Mononuclear cell (primary cell): ENCODE measurements at regions not wholly inside any gene's neighbourhood (a gene's known extent, or its start where the extent isn't known, plus 50 kb on each side); places are given as distances from the start of the nearest gene placed in this dataset.
"Not testable (repeated sequence)": the region's sequence is repeated elsewhere in the genome, so short reads cannot be mapped to it uniquely, and the experiment has no call there.

ENCODE experiments used
- H3K27me3 ChIP-seq: 2 replicates; pipeline ENCODE4 v1.6.0; 2011; ENCODE audit warnings: low read length, control low read depth; ENCODE audit not compliant: insufficient read depth
- H3K4me1 ChIP-seq: 2 replicates; pipeline ENCODE4 v1.5.1; 2011; ENCODE audit warnings: mild to moderate bottlenecking, low read length, control low read depth; ENCODE audit not compliant: insufficient read depth
- H3K4me3 ChIP-seq: 2 replicates; pipeline ENCODE4 v1.5.1; 2011; ENCODE audit warnings: mild to moderate bottlenecking, low read length, moderate library complexity
- H3K9me3 ChIP-seq: 2 replicates; pipeline ENCODE4 v1.5.1; 2011; ENCODE audit warnings: low read depth, mild to moderate bottlenecking, control low read depth, low read length

DNA sequence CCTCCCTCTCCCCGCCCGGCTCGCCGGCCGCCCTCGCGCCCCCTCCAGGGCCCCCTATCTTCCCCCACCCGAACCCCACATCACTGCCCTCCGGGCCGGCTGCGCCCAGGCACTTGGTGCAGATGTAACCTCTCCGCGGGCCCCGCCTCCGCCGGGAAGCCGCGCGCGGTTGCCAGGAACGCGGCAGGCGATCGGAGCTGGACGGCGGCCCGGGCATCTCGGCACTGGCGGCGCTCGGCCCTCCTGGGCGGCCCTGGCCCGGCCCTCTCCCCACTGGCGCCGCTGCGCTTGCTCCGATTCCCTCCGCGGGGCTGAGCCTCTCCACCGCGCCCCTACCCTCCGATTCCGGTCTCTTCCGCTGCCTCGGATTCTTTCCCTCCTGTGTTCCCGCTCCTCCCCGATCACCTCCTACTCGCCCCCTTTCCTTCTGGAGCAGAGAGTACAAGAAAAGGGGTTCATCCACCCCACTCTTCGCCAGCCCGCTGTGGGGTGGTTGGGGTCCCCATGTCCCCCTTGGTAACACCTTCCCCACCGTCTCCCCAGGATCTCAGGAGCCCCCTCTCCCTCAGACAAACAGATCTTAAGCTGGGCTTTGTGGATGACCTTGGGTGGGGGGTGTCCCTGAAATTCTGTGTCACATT, 70.6 kb downstream of the C9orf50 start:
- H3K27me3 ChIP-seq = peaks cover 20% of the 10 kb centered on the region
- peaks cover 22% of the 10 kb centered on the region for H3K4me1 ChIP-seq
- no peak overlapping the region for H3K4me3 ChIP-seq
- no peaks in the 10 kb centered on the region for H3K9me3 ChIP-seq

DNA sequence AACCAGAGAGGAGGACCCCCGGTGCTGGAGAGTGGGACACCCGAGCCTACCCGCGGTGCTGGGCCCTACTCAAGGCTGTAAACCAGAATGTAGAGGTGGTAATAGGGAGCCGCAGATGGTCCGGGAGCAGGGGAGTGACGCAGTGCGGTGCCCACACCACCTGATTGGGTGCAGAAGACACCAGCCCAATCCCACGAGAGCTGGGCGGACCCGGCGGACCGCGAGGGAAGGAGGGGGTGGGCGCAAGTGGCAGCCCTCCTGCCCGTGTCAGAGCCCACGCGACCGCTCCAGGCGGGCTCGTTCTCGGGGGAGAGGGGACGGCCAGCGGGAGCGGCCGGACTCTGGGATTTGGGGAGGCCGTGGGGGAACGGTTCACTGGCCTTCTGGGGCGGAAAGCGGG, 71.2 kb downstream of the C9orf50 start:
- Histone ChIP-seq H3K9me3 (no peaks in the 10 kb centered on the region), H3K4me1 (peaks cover 16% of the 10 kb centered on the region), H3K4me3 (no peak overlapping the region), H3K27me3 (peaks cover 20% of the 10 kb centered on the region)

- H3K9me3 ChIP-seq = no peaks in the 10 kb centered on the region
- no peak overlapping the region for H3K4me3 ChIP-seq
- H3K27me3 ChIP-seq = peaks cover 20% of the 10 kb centered on the region
- peaks cover 10% of the 10 kb centered on the region for H3K4me1 ChIP-seq
Measured at GRCh38 chr9:129549139-129549538, 71.8 kb downstream of the C9orf50 start.

GRCh38 chr9:129548571-129549135, 72.2 kb downstream of the C9orf50 start:
- H3K9me3 ChIP-seq = no peaks in the 10 kb centered on the region
- peaks cover 9% of the 10 kb centered on the region for H3K4me1 ChIP-seq
- H3K27me3 ChIP-seq = peaks cover 20% of the 10 kb centered on the region
- H3K4me3 ChIP-seq = no peak overlapping the region

GRCh38 chr9:129547869-129548570, 72.9 kb downstream of the C9orf50 start:
- Histone ChIP-seq H3K4me3 (no peak overlapping the region), H3K27me3 (peaks cover 20% of the 10 kb centered on the region), H3K9me3 (no peaks in the 10 kb centered on the region), H3K4me1 (peaks cover 11% of the 10 kb centered on the region)

GRCh38 chr9:129547063-129547462, 73.8 kb downstream of the C9orf50 start:
- Histone ChIP-seq H3K9me3 (no peaks in the 10 kb centered on the region), H3K4me1 (peaks cover 19% of the 10 kb centered on the region), H3K4me3 (no peak overlapping the region), H3K27me3 (peaks cover 20% of the 10 kb centered on the region)

- H3K4me3 ChIP-seq, H3K9me3 ChIP-seq: not testable (repeated sequence)
- Histone ChIP-seq H3K27me3 (peaks cover 15% of the 10 kb centered on the region), H3K4me1 (peaks cover 19% of the 10 kb centered on the region)
Measured at GRCh38 chr9:129545876-129546275, 75.0 kb downstream of the C9orf50 start.

- Histone ChIP-seq H3K9me3 (no peaks in the 10 kb centered on the region), H3K4me1 (peaks cover 12% of the 10 kb centered on the region), H3K4me3 (no peak overlapping the region), H3K27me3 (peaks cover 8% of the 10 kb centered on the region)
Measured at GRCh38 chr9:129544761-129545160, 76.1 kb downstream of the C9orf50 start.

DNA sequence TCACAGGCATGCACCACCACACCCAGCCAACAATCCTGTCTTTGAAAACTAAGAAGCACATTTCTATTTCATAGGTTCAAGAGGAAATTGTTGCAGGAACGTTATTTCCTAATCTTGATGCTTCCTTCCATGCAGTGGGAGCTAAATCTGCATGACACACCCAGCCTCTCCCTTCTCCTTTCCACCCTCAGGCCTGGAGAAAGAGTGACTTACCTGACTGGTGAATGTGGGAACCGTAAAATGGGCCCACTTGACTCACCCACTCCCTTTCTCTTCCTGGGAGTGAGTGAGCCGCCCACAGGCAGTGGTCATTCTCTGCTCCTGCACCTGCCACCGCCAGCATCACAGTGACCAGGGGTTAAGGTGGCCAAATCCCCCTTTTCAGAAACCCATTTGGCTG, 78.2 kb downstream of the C9orf50 start:
- no peak overlapping the region for H3K4me3 ChIP-seq
- no peaks in the 10 kb centered on the region for H3K9me3 ChIP-seq
- H3K4me1 ChIP-seq = peaks cover 10% of the 10 kb centered on the region
- no peaks in the 10 kb centered on the region for H3K27me3 ChIP-seq

GRCh38 chr9:129541270-129541669, 79.6 kb downstream of the C9orf50 start:
- no peak overlapping the region for H3K4me3 ChIP-seq
- H3K9me3 ChIP-seq = no peaks in the 10 kb centered on the region
- H3K27me3 ChIP-seq = no peaks in the 10 kb centered on the region
- peaks cover 10% of the 10 kb centered on the region for H3K4me1 ChIP-seq

DNA sequence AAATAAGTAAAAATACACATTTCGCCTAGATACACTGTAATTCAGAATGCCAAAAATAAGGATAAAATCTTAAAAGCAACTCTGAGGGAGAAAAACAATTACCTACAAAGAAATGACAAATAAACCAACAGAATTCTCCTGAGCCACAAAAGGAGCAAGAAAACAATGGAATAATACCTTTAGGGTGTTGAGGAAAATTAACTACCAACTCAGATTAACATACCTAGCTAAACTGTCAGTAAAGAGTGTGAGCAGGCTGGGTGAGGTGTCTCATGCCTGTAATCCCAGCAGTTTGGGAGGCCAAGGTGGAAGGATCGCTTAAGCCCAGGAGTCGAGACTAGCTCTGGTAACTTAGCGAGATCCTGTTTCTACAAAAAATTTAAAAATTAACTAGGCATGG, 81.5 kb downstream of the C9orf50 start:
- peaks cover 10% of the 10 kb centered on the region for H3K4me1 ChIP-seq
- H3K4me3 ChIP-seq = no peak overlapping the region
- no peaks in the 10 kb centered on the region for H3K27me3 ChIP-seq
- H3K9me3 ChIP-seq = no peaks in the 10 kb centered on the region

DNA sequence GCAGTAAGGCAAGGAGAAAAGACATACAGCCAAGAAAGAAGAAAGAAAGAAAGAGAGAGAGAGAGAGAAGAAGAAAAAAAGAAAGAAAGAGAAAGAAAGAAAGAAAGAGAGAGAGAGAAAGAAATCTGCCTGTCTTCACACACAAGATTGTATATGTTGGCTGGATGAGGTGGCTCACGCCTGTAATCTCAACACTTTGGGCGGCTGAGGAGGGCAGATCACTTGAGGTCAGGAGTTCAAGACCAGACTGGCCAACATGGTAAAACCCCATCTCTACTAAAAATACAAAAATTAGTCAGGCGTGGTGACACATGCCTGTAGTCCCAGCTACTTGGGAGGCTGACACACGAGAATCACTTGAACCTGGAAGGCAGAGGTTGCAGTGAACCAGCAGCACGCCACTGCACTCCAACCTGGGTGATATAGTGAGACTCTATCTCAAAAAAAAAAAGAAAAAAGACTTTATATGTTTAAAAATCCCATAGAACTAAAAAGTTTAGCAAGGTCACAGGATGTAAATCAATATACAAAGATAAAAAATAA, 89.0 kb downstream of the C9orf50 start:
- not testable (repeated sequence) for H3K4me3 ChIP-seq, H3K27me3 ChIP-seq, H3K9me3 ChIP-seq, H3K4me1 ChIP-seq

- not testable (repeated sequence) for H3K9me3 ChIP-seq, H3K4me3 ChIP-seq, H3K4me1 ChIP-seq, H3K27me3 ChIP-seq
Measured at GRCh38 chr9:129527955-129528354, 92.9 kb downstream of the C9orf50 start.

- H3K27me3 ChIP-seq = no peaks in the 10 kb centered on the region
- peaks cover 7% of the 10 kb centered on the region for H3K4me1 ChIP-seq
- H3K4me3 ChIP-seq = no peak overlapping the region
- no peaks in the 10 kb centered on the region for H3K9me3 ChIP-seq
Measured at GRCh38 chr9:129525656-129526196, 95.2 kb downstream of the C9orf50 start.

GRCh38 chr9:129524582-129525270, 96.2 kb downstream of the C9orf50 start:
- H3K4me1 ChIP-seq = peaks cover 7% of the 10 kb centered on the region
- H3K27me3 ChIP-seq = no peaks in the 10 kb centered on the region
- H3K4me3 ChIP-seq = no peak overlapping the region
- no peaks in the 10 kb centered on the region for H3K9me3 ChIP-seq
